GM18517 (cell line): ENCODE measurements at regions not wholly inside any gene's neighbourhood (a gene's known extent, or its start where the extent isn't known, plus 50 kb on each side); places are given as distances from the start of the nearest gene placed in this dataset.
"Not testable (repeated sequence)": the region's sequence is repeated elsewhere in the genome, so short reads cannot be mapped to it uniquely, and the experiment has no call there.

Experiments used
- ATAC-seq: cut with Tn5 transposase; IDR thresholded peaks from one replicate; pipeline ENCODE4 v1.9.1; 2021; ENCODE audit warnings: mild to moderate bottlenecking, moderate library complexity; ENCODE audit not compliant: unreplicated experiment

- no peak for ATAC-seq
Measured at GRCh38 chr13:80825276-80825675, 484.4 kb upstream of the SPRY2 start.

- no peak for ATAC-seq
Measured at GRCh38 chr13:80824229-80824628, 483.3 kb upstream of the SPRY2 start.

GRCh38 chr13:80823472-80823871 lies 482.5 kb upstream of the SPRY2 start:
- no peak for ATAC-seq

GRCh38 chr13:80821466-80821865 lies 480.5 kb upstream of the SPRY2 start:
- no peak for ATAC-seq

- ATAC-seq = no peak
Measured at GRCh38 chr13:80817979-80818378, 477.1 kb upstream of the SPRY2 start.

GRCh38 chr13:80814541-80814940 lies 473.6 kb upstream of the SPRY2 start:
- ATAC-seq = no peak

- ATAC-seq = not testable (repeated sequence)
Measured at GRCh38 chr13:80810294-80810693, 469.4 kb upstream of the SPRY2 start.

- no peak for ATAC-seq
Measured at GRCh38 chr13:80802946-80803345, 462.0 kb upstream of the SPRY2 start.

GRCh38 chr13:80798576-80799133 lies 457.7 kb upstream of the SPRY2 start:
- ATAC-seq = no peak

- ATAC-seq = no peak
Measured at GRCh38 chr13:80787604-80788003, 446.7 kb upstream of the SPRY2 start.

GRCh38 chr13:80783926-80784565 lies 443.1 kb upstream of the SPRY2 start:
- ATAC-seq = no peak

- ATAC-seq = no peak
Measured at GRCh38 chr13:80782441-80782840, 441.5 kb upstream of the SPRY2 start.

- ATAC-seq = no peak
Measured at GRCh38 chr13:80778297-80778696, 437.4 kb upstream of the SPRY2 start.

GRCh38 chr13:80757694-80758093 lies 416.8 kb upstream of the SPRY2 start:
- ATAC-seq = no peak

GRCh38 chr13:80755910-80756309 lies 415.0 kb upstream of the SPRY2 start:
- no peak for ATAC-seq

GRCh38 chr13:80754441-80754840 lies 413.5 kb upstream of the SPRY2 start:
- no peak for ATAC-seq

- ATAC-seq = no peak
Measured at GRCh38 chr13:80753866-80754265, 412.9 kb upstream of the SPRY2 start.

GRCh38 chr13:80751854-80752253 lies 410.9 kb upstream of the SPRY2 start:
- ATAC-seq = no peak

- ATAC-seq = no peak
Measured at GRCh38 chr13:80744147-80744914, 403.4 kb upstream of the SPRY2 start.

- no peak for ATAC-seq
Measured at GRCh38 chr13:80742033-80742432, 401.1 kb upstream of the SPRY2 start.

GRCh38 chr13:80740071-80740470 lies 399.1 kb upstream of the SPRY2 start:
- ATAC-seq = no peak

GRCh38 chr13:80737513-80737912 lies 396.6 kb upstream of the SPRY2 start:
- no peak for ATAC-seq
